T47D (cell line): ENCODE measurements at regions not wholly inside any gene's neighbourhood (a gene's known extent, or its start where the extent isn't known, plus 50 kb on each side); places are given as distances from the start of the nearest gene placed in this dataset.

Experiments
- DNase-seq, 2 experiments: peaks; one replicate each; pipeline versions ENCODE4 v3.0.0 to v3.0.0-alpha.2; 2011 to 2012; ENCODE audit warnings: low read depth in 1 of 2, low spot score in 1 of 2
- JUND ChIP-seq: IDR thresholded peaks from 2 replicates; pipeline ENCODE4 v1.6.1; 2012; ENCODE audit warnings: low read depth
- in situ Hi-C: cut with HindIII; loops from 2 replicates; pipeline ENCODE4 v1.10.0; 2016; ENCODE audit warnings: low sequenced_read_pairs, low pct_unique_long_range_greater_than_20kb

- in situ Hi-C loops: no loop called here
- DNase-seq: no peak
- no peak for TF ChIP-seq JUND
These were observed 50.2 kb upstream of the DCTD start for GRCh38 chr4:182967403-182967802.
